AG04449 (cell line): ENCODE measurements at regions not wholly inside any gene's neighbourhood (a gene's known extent, or its start where the extent isn't known, plus 50 kb on each side); places are given as distances from the start of the nearest gene placed in this dataset.

ENCODE experiments used
- CTCF ChIA-PET: fragments of 350-600 bp; formaldehyde crosslinking; extraction: SDS; loops from one replicate; lab custom pipeline; 2021; ENCODE audit warnings: antibody characterized with exemption; lab: Yijun Ruan, JAX
- POLR2A ChIA-PET: fragments of 400-600, 350-600 bp; formaldehyde crosslinking; extraction: SDS; loops from one replicate; lab custom pipeline; 2020; ENCODE audit warnings: antibody characterized with exemption, inconsistent platforms; lab: Yijun Ruan, JAX
- DNase-seq: peaks from one replicate; pipeline ENCODE4 v3.0.0-alpha.2; 2010; ENCODE audit warnings: low read depth, low spot score
- H3K4me3 ChIP-seq: 2 replicates; pipeline ENCODE4 v1.5.1; 2011; ENCODE audit warnings: low read depth, mild to moderate bottlenecking, control low read depth, low read length
- CTCF ChIP-seq: IDR thresholded peaks from one replicate; pipeline ENCODE4 v1.5.1; 2011; ENCODE audit warnings: mild to moderate bottlenecking, moderate library complexity, low read length, control low read depth, inconsistent platforms; ENCODE audit not compliant: insufficient read depth; ENCODE audit errors: missing control alignments

- POLR2A ChIA-PET = interaction anchor here (0.7 kb wide), 1 partner anchor 1030 kb away, joined by 3 read pairs; no protein-coding TSS in a partner anchor
- DNase-seq = no peak
- no peak overlapping the region for H3K4me3 ChIP-seq
- TF ChIP-seq CTCF = no peak
- CTCF ChIA-PET = interaction anchor here (0.6 to 1.4 kb wide), 2 partner anchors 8 to 176 kb away, joined by 3 read pairs; no protein-coding TSS in a partner anchor
Measured at GRCh38 chr10:36676321-36676720, 449.1 kb upstream of the ANKRD30A start.

GRCh38 chr10:36675458-36675880, 449.9 kb upstream of the ANKRD30A start:
- no peak overlapping the region for H3K4me3 ChIP-seq
- CTCF ChIA-PET = no interaction called here
- no peak for TF ChIP-seq CTCF
- no peak for DNase-seq
- POLR2A ChIA-PET = no interaction called here

GRCh38 chr10:36671607-36672006, 453.8 kb upstream of the ANKRD30A start:
- POLR2A ChIA-PET = interaction anchor here (0.7 kb wide), 1 partner anchor 28 kb away, joined by 3 read pairs; no protein-coding TSS in a partner anchor
- CTCF ChIA-PET = no interaction called here
- no peak overlapping the region for H3K4me3 ChIP-seq
- no peak for TF ChIP-seq CTCF
- DNase-seq = peak; percentile 59

GRCh38 chr10:36670621-36671402, 454.6 kb upstream of the ANKRD30A start:
- no peak for DNase-seq

GRCh38 chr10:36669615-36670352, 455.6 kb upstream of the ANKRD30A start:
- no peak for TF ChIP-seq CTCF
- H3K4me3 ChIP-seq = no peak overlapping the region
- DNase-seq = no peak
- ChIA-PET CTCF (no interaction called here), POLR2A (no interaction called here)

More at GRCh38 chr10:36670621-36671402, 454.6 kb upstream of the ANKRD30A start:
- TF ChIP-seq CTCF = no peak
- ChIA-PET CTCF (no interaction called here), POLR2A (no interaction called here)
- H3K4me3 ChIP-seq = no peak overlapping the region

- no peak overlapping the region for H3K4me3 ChIP-seq
- no peak for TF ChIP-seq CTCF
- POLR2A ChIA-PET = no interaction called here
- CTCF ChIA-PET = no interaction called here
- no peak for DNase-seq
Measured at GRCh38 chr10:36666451-36666850, 458.9 kb upstream of the ANKRD30A start.
